COLO668 (cell line): ENCODE measurements at regions not wholly inside any gene's neighbourhood (a gene's known extent, or its start where the extent isn't known, plus 50 kb on each side); places are given as distances from the start of the nearest gene placed in this dataset.
"Not testable (repeated sequence)": the region's sequence is repeated elsewhere in the genome, so short reads cannot be mapped to it uniquely, and the experiment has no call there.

ENCODE experiments used
- DNase-seq: peaks from one replicate; lab custom pipeline; 2025; ENCODE audit not compliant: unreplicated experiment; lab: John Stamatoyannopoulos, UW

- DNase-seq = no peak
These were observed 117.9 kb downstream of the GPCPD1 start for GRCh38 chr20:5492937-5493336.

GRCh38 chr20:5491455-5491854 is 119.4 kb downstream of the GPCPD1 start:
- DNase-seq = no peak

DNA sequence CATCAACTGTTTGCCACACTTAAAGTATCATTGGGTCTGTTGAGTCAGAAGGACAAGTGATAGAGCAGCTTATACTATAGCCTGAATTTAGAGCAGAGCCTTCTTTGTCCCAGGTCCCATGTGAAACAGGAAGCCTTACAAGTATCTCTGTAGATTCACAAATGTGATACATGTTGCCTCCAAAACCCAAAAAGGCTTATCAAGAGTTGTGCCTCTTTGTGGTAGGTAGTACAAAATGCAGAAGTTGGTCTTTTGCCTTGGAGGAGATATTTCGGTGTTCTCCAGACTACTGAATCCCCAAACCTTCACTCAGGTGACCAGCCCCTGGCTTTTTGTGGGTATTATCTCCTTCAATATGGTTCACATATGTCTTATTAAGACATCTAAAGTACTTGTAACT is 121.2 kb downstream of the GPCPD1 start:
- DNase-seq = no peak

GRCh38 chr20:5488823-5489222 is 122.0 kb downstream of the GPCPD1 start:
- no peak for DNase-seq

GRCh38 chr20:5486377-5487054 is 124.3 kb downstream of the GPCPD1 start:
- no peak for DNase-seq

GRCh38 chr20:5484926-5485325 is 125.9 kb downstream of the GPCPD1 start:
- DNase-seq = no peak

- no peak for DNase-seq
These were observed 126.5 kb downstream of the GPCPD1 start for GRCh38 chr20:5484346-5484745.

GRCh38 chr20:5482791-5483190 is 128.0 kb downstream of the GPCPD1 start:
- no peak for DNase-seq

DNA sequence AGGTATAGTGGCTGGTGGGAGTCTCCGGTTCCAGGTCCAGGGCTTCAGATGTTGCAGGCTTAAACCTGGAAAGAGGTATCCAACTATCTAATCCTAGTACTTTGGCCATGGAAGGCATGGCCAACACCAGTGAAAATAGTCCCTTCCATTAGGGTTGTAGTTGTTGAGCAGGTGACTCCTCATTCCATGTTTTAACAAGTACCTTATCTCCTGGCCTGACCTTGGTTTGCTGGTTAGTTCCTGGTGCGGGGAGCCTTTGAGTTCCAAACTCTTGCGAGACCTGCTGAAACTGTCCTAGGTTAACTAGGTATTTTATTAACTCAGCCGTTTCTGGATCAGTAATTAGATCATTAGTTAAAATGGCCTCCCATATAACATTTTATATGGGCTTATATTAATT is 128.9 kb downstream of the GPCPD1 start:
- no peak for DNase-seq

DNA sequence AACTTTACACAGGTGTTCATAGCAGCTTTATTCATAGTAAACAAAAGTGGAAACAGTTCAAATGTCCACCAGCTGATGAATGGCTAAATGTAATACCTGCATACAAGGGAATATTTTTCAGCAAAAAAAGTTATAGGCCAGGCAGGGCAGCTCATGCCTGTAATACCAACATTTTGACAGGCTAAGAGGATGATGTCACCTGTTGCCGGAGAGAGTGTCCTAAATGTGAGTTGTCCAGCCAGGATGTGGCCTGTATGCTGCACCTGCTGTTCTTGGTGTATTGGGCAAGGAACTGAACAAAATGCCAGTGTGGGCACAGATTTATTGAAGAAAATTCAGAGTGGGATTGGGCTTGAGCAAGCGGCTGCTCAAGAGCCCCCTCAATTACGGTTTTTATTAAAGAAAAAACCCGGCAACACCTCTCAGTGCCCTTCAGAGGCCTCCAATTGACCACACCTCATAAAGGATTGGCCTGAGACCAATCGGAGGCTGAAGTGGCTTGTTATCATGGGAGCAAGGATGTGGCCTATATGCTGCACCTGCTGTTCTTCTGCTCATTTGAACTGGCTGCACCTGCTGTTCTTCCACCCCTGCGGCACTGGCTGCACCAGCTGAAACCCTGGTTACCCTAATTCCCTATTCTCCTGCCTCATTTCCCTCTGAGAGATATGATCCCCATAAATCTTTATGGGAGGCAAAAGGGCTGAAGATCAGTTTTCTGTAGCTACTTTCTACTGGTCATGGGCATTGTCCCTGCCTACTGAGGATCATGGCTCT is 129.8 kb downstream of the GPCPD1 start:
- DNase-seq = peak; percentile 88

GRCh38 chr20:5474646-5475550 is 135.9 kb downstream of the GPCPD1 start:
- no peak for DNase-seq

- not testable (repeated sequence) for DNase-seq
These were observed 138.9 kb downstream of the GPCPD1 start for GRCh38 chr20:5471866-5472265.

- DNase-seq = no peak
These were observed 139.4 kb downstream of the GPCPD1 start for GRCh38 chr20:5471368-5471767.

GRCh38 chr20:5470943-5471342 is 139.9 kb downstream of the GPCPD1 start:
- no peak for DNase-seq

DNA sequence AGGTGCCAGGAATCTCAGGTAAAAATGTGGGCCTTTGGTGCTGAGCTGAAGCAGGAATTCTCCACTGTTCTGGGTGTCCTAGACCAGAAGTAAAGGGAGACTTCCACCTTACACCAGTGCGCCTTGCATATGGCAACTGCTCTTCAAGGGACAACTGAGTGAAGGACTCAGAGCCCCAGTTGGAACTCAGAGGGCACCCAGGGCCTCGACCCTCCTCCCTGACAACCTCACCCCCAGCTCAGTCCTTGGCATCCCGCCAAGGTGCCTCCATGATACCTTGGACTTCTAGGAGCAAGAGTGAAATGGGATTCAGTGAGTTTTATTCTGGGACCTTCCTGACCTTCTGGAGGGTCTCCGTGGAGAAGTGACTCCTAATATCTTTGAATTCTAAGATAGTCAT is 140.3 kb downstream of the GPCPD1 start:
- no peak for DNase-seq

- no peak for DNase-seq
These were observed 141.7 kb downstream of the GPCPD1 start for GRCh38 chr20:5469111-5469510.

DNA sequence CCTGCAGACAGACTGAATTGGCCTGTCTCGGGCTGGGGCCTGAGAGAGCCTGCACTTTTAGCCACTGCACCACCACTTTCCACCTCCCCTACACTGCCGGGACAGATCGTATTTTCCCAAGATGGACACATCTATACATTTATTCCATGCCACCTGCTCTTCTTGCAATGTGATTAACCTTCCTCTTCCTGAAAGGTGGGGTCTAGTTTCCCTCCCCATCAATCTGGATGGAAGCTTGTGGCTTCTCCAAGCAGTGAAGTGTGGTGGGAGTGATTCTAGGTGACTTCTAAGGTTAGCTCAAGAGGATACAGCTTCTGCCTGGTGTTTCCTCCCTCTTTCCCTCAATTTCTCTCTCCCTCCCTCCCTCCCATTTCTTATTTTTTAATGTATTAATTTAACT is 143.7 kb downstream of the GPCPD1 start:
- no peak for DNase-seq

- DNase-seq = no peak
These were observed 145.2 kb downstream of the GPCPD1 start for GRCh38 chr20:5465604-5465927.

DNA sequence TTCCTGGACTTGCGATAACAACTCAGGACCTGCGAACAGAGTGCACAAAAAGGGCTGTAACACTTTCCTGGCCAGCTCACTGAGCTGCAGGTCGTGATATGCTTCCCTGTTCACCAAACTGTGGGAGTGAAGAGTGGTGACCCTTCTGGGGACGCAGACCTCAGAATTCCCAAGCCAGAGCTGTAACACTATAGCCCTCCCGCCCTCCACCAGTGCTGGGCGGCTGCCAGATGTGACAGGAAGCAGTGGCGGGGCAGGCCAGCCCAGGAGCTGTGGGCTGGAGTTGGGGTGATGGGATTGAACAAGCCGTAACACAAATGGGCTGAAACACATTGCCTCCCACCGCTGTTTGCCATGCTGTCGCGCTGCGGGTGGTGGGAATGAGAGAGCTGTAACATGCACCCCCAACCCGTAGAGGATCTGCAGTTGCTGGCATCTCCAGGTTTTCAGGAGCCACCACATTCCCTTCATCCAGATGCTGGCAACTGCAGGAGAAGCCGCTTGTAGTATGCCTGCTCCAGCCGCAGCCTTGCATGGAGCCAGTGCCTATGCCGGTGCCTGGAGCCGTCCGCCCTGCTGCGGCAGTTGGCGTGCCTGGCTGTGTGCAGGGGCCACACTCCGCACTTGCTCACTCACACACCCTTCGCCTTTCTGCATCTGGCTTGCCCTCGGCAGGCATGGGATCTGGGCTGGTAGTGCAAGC is 145.8 kb downstream of the GPCPD1 start:
- DNase-seq = no peak

- no peak for DNase-seq
These were observed 146.4 kb upstream of the PROKR2 start for GRCh38 chr20:5463007-5463686.

DNA sequence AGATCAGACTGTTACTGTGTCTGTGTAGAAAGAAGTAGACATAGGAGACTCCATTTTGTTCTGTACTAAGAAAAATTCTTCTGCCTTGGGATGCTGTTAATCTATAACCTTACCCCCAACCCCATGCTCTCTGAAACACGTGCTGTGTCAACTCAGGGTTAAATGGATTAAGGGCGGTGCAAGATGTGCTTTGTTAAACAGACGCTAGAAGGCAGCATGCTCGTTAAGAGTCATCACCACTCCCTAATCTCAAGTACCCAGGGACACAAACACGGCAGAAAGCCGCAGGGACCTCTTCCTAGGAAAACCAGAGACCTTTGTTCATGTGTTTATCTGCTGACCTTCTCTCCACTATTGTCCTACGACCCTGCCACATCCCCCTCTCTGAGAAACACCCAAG is 137.0 kb upstream of the PROKR2 start:
- DNase-seq = not testable (repeated sequence)
